Aorta (tissue), 5 donors: ENCODE measurements at regions not wholly inside any gene's neighbourhood (a gene's known extent, or its start where the extent isn't known, plus 50 kb on each side); places are given as distances from the start of the nearest gene placed in this dataset.

Experiments used
- ATAC-seq: fragments of 200-7000 bp; cut with Tn5 transposase; one replicate; pipeline ENCODE4 v1.9.1; 2022; ENCODE audit warnings: moderate library complexity; ENCODE audit not compliant: low FRiP score
- DNase-seq, 2 donors: peaks; one replicate each; pipeline ENCODE4 v3.0.0-alpha.2; 2020
- H3K27ac ChIP-seq, 2 donors: one replicate each; pipeline ENCODE4 v1.5.1; 2013; ENCODE audit warnings: low read length in 2 of 2, mild to moderate bottlenecking in 2 of 2, moderate library complexity in 2 of 2, control low read depth in 1 of 2, inconsistent platforms in 1 of 2, low read depth in 1 of 2
- H3K27me3 ChIP-seq, 2 donors: one replicate each; pipeline ENCODE4 v1.6.1; 2013; ENCODE audit warnings: control low read depth in 1 of 2, low read length in 1 of 2, mild to moderate bottlenecking in 1 of 2, moderate library complexity in 1 of 2; ENCODE audit not compliant: insufficient read depth in 2 of 2, control insufficient read depth in 1 of 2
- H3K36me3 ChIP-seq, 2 donors: one replicate each; pipeline ENCODE4 v1.6.1; 2013; ENCODE audit warnings: control low read depth in 1 of 2, low read length in 1 of 2, mild to moderate bottlenecking in 1 of 2; ENCODE audit not compliant: insufficient read depth in 2 of 2, control insufficient read depth in 1 of 2
- H3K4me1 ChIP-seq, 2 donors: one replicate each; pipeline ENCODE4 v1.6.1; 2013; ENCODE audit warnings: low read length in 2 of 2, control low read depth in 1 of 2, mild to moderate bottlenecking in 1 of 2, moderate library complexity in 1 of 2; ENCODE audit not compliant: insufficient read depth in 2 of 2, control insufficient read depth in 1 of 2
- H3K4me3 ChIP-seq, 2 donors: one replicate each; pipeline ENCODE4 v1.5.1; 2013; ENCODE audit warnings: low read length in 2 of 2, control low read depth in 1 of 2, mild to moderate bottlenecking in 1 of 2
- H3K9me3 ChIP-seq: one replicate; pipeline ENCODE4 v1.6.1; 2013; ENCODE audit warnings: mild to moderate bottlenecking, low read length; ENCODE audit not compliant: control insufficient read depth
- WGBS, 2 donors: extraction: QIAGEN DNeasy Blood & Tissue Kit; methylation state at CpG; one replicate each; pipeline ENCODE4 v1.1.7; 2013; 5-methylcytosine and 5-hydroxymethylcytosine counted together
- intact Hi-C, 2 donors: fragments of 100-400 bp; cut with DNase I; formaldehyde crosslinking; loops; one replicate each; pipeline versions ENCODE4 v1.14.2 to v1.15.0; 2022
- donor health status: healthy with polysubstance abuse.
- donor health status: Bipolar disorder and iron deficiency.
- donor health status: DM: no; HTN: no; CAD: no.
- donor health status: DM: no; HTN: no; CAD: no.
- donor health status: DM: yes; HTN: yes; CAD: no.

DNA sequence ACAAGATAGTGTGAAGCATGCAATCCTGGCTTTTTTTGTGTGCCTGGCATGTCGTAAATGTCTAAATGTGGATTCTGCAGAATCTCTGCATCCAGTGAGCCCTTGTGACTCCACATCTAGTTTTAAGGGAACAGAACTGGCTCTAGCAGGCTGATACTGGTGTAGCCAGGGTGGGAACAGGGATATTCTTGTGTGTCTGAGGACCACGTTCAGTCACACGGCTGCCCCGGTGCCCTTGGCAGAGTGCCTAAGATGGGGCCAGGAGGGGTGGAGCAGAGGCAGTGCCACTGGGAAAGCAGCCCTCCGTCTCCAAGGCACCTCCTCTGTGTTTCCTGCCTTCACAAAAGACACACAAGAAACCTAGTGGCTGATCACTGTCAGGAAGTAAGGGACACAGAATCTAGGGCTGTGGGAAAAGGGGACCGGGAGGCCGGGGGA lies 91.5 kb upstream of the PARD3B start:
- H3K4me3 ChIP-seq: no peak overlapping the region
- peak; percentile 73 for ATAC-seq
- 3 to 5% methylated on average over 7 of the region's 7 CpGs for WGBS, 2 donors
- no peaks in the 10 kb centered on the region for H3K9me3 ChIP-seq
- intact Hi-C loops: loop anchor here in 1 of 2 donors (10.0 kb wide), 1 partner anchor 91 kb away; the partner anchor contains the start of gene PARD3B
- no peaks in the 10 kb centered on the region for H3K27me3 ChIP-seq
- no peaks in the 10 kb centered on the region for H3K36me3 ChIP-seq
- peak overlapping the region in 1 of 2 donors; percentile 1 for H3K27ac ChIP-seq
- H3K4me1 ChIP-seq: peaks cover 0 to 2% of the 10 kb centered on the region in 2 donors
- DNase-seq: peak; percentile 68 to 82

DNA sequence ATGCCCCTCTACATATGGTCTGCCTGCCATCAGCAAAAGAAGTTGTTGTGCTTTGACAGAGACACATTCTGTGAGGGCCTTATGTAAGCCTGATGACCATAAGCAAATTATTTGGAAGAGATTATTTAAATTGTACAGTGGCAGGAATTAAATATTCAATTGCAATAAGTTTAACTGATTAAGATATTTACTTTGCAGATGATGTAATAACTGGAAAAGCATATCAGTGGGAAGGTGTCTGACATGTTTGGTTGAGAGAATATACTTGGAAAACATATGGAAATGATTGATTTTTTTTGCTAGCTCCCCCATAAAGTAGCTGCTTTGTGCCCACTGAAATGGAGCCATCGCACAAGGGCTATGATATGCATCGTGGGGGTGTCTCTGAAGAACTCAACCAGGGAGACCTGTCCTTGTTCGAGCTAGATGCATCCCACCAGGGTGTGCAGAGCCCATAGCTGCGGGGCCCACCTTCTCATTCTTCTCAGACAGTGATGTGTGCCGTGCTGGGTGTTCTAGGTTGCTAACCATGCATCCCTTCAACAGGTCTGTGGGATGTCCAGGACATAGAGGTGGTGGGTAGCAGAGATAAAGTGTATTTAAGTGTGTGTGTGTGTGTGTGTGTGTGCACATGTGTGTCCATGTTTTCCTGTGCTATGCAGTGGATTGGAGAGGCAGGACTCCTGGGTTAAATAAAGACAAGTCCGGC lies 90.4 kb upstream of the PARD3B start:
- no peaks in the 10 kb centered on the region for H3K36me3 ChIP-seq
- no peaks in the 10 kb centered on the region for H3K27me3 ChIP-seq
- intact Hi-C loops: loop anchor here in 1 of 2 donors (10.0 kb wide), 1 partner anchor 90 kb away; the partner anchor contains the start of gene PARD3B
- 96 to 97% methylated on average over 6 of the region's 6 CpGs for WGBS, 2 donors
- no peak for DNase-seq
- ATAC-seq: no peak
- H3K4me3 ChIP-seq: no peak overlapping the region
- no peak overlapping the region for H3K27ac ChIP-seq
- peaks cover 0 to 2% of the 10 kb centered on the region in 2 donors for H3K4me1 ChIP-seq
- H3K9me3 ChIP-seq: no peaks in the 10 kb centered on the region

DNA sequence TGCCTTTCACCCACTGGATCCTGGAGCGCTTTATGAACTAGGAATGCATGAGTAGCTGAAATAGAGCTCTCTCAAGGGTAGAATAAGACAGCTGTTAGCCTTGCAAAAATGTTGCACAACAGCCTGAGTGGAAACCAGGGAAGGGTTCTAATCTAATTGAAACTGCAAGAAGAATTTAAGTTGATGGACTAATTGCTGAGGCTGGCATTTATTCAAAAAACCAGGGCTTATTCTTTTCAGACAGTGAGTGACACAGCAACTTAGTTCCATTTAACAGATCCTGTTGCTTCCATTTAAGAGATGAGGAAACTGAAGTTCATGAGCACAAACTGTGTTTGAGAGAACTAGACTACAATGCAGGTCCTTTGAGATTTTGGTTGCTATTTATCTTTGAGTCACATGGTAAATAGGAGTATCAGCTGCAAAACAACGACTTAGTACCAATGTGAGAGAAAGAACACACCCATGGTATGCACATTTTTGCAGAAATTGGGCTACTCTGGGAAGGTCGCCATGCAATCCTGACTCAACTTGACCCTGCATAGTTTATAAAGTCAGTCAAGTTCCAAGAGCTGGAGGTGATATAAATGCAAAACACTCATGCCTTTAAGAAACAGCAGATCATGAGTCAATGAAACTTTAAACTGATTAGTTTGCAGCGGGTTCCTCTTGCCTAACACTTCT lies 76.4 kb upstream of the PARD3B start:
- H3K4me1 ChIP-seq: peaks cover 0 to 6% of the 10 kb centered on the region in 2 donors
- DNase-seq (no peak), ATAC-seq (peak; percentile 44)
- no peak overlapping the region for H3K27ac ChIP-seq
- H3K27me3 ChIP-seq: no peaks in the 10 kb centered on the region
- H3K36me3 ChIP-seq: no peaks in the 10 kb centered on the region
- 62% methylated on average over 4 of the region's 4 CpGs for WGBS, 2 donors
- intact Hi-C loops: no loop called here
- no peak overlapping the region for H3K4me3 ChIP-seq
- H3K9me3 ChIP-seq: peaks cover 1% of the 10 kb centered on the region

DNA sequence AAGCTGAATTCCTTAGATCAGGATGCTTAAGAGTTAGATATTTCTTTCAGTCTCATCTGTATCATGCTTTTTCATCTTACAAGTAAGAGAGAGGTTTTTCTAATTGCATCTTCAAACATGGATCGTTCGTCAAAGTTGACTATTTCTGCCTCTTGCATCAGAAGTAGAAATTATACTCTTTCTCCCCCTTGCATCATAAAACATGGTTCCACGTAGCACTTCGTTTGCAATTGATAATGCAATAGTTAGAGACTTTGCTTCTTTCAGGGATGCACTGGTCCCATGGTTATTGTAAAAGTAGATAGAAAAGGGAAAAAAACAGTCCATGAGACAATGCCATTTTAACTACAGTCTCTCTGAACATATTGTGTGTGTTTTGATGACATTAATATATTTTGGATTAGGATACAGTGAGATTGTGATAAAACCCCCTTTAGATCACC lies 75.1 kb upstream of the PARD3B start:
- WGBS, 2 donors: 76 to 84% methylated on average over 4 of the region's 4 CpGs

DNA sequence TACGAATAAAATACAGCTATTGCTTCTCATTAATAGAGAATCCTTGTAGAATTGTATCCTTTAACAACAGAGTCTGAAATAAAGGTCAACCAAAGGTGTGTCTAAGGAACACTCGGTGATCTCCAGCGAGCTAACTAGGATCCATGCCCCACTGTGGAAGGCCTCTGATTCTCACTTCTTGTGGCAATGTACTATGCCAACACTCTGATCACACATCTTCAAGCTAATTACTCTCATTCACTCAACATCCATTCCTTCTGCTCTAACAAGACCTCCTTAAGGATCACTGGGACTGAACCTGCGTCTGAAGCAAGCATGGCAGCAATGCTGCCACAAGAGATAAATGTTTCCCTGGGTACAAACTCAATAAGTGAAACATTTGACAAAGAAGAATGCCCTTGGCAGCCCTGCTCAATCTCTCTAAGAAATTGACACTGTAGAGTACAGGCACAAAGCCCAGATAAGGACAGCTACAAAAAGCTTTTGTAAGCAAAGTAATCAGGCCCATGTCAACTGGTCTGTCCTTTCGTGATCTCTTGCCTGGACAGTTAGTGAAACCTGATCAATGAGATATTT lies 74.6 kb upstream of the PARD3B start:
- no peak for ATAC-seq

More for the DNA sequence above, 75.1 kb upstream of the PARD3B start:
- Histone ChIP-seq H3K36me3 (no peaks in the 10 kb centered on the region), H3K4me1 (peaks cover 0 to 6% of the 10 kb centered on the region in 2 donors), H3K27me3 (no peaks in the 10 kb centered on the region), H3K9me3 (peaks cover 1% of the 10 kb centered on the region), H3K27ac (no peak overlapping the region), H3K4me3 (no peak overlapping the region)
- no peak for ATAC-seq
- no peak for DNase-seq
- intact Hi-C loops: no loop called here

DNA sequence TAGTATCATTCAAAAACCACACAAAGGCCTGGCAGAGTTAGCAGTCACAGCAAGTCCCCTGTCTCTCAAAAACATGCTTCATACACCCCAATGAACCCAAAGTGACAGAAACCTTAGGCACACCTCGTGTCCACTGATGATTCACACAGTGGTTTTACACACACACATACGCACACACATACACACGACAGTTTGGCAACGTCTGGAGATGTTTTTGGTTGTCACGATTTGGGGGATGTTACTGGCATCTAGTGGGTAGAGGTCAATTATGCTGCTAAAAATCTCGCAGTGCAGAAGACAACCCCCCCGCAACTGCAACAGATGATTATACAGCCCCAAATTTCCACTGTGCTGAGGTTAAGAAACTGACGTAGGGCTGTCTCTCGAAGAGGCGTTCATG lies 72.9 kb upstream of the PARD3B start:
- H3K9me3 ChIP-seq: peaks cover 1% of the 10 kb centered on the region
- no peaks in the 10 kb centered on the region for H3K36me3 ChIP-seq
- intact Hi-C loops: no loop called here
- no peak overlapping the region for H3K27ac ChIP-seq
- WGBS, 2 donors: 85 to 91% methylated on average over 10 of the region's 10 CpGs
- H3K4me1 ChIP-seq: peaks cover 1 to 6% of the 10 kb centered on the region in 2 donors
- no peak for DNase-seq
- no peak overlapping the region for H3K4me3 ChIP-seq
- H3K27me3 ChIP-seq: no peaks in the 10 kb centered on the region
- ATAC-seq: no peak

More for the DNA sequence above, 74.6 kb upstream of the PARD3B start:
- Histone ChIP-seq H3K9me3 (peaks cover 1% of the 10 kb centered on the region), H3K27me3 (no peaks in the 10 kb centered on the region), H3K27ac (no peak overlapping the region), H3K4me1 (peaks cover 0 to 6% of the 10 kb centered on the region in 2 donors), H3K36me3 (no peaks in the 10 kb centered on the region), H3K4me3 (no peak overlapping the region)
- intact Hi-C loops: no loop called here
- WGBS, 2 donors: 82% methylated on average over 5 of the region's 5 CpGs
- DNase-seq: no peak

DNA sequence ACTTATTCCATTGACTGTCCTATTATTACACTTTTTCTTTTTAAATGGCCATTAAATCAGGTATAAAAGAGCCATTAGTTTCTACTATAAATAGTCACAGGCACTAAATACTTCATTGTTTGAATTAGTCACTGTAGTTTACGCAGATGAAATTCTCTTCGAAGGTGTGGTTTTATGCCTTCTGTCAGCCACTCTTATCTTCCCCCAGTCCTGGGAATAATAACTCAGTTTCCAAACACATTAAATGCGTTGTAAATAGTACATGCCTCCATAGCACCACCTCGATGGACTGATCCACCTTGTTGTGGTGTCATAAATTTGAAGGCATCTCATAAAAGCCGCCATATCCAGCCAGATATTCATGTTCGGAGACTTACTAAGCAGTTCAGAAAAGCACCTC lies 72.1 kb upstream of the PARD3B start:
- Histone ChIP-seq H3K36me3 (no peaks in the 10 kb centered on the region), H3K27me3 (no peaks in the 10 kb centered on the region), H3K27ac (no peak overlapping the region), H3K4me3 (no peak overlapping the region), H3K4me1 (peaks cover 1 to 6% of the 10 kb centered on the region in 2 donors), H3K9me3 (peaks cover 1% of the 10 kb centered on the region)
- ATAC-seq (no peak), DNase-seq (no peak)
- intact Hi-C loops: no loop called here
- 93 to 95% methylated on average over 6 of the region's 6 CpGs for WGBS, 2 donors

DNA sequence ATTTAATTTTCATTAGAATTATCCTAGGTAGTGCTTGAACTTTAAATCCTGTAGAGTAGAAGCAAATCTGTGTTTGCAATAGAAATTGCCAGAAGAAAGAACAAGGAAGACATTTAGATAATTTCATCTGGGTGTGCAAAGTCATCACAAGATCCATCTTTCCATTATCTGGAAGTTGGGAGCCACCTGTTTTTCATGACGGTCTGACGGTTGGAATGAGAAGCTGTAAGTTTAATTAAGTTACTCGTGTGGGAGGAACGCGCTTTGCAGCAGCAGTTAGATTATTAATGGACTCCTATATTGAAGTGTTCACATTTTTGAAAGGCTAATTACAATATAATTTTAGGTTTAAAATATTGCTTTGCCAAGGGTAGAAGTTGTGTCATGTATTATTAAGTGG lies 69.9 kb upstream of the PARD3B start:
- H3K27ac ChIP-seq: no peak overlapping the region
- ATAC-seq: no peak
- H3K36me3 ChIP-seq: no peaks in the 10 kb centered on the region
- DNase-seq: no peak
- peaks cover 0 to 1% of the 10 kb centered on the region in 2 donors for H3K4me1 ChIP-seq
- intact Hi-C loops: no loop called here
- WGBS, 2 donors: 93% methylated on average over 5 of the region's 5 CpGs
- no peaks in the 10 kb centered on the region for H3K27me3 ChIP-seq
- H3K9me3 ChIP-seq: peaks cover 1% of the 10 kb centered on the region
- no peak overlapping the region for H3K4me3 ChIP-seq
